ENCODE measurements at regions not wholly inside any gene's neighbourhood (a gene's known extent, or its start where the extent isn't known, plus 50 kb on each side); places are given as distances from the start of the nearest gene placed in this dataset.
A peak's percentile ranks its signal among the peaks of the same experiment; 100 is the strongest.

GRCh38 chr4:122203407-122203806 is 51.3 kb downstream of the BLTP1 start:
- 100% methylated on average over 1 of the region's 1 CpG for WGBS (ENCODE audit: low lambda C conversion rate, missing lambda C conversion rate)
- no peaks in the 10 kb centered on the region for H4K20me1 ChIP-seq (ENCODE audit: insufficient read depth, poor library complexity, severe bottlenecking)
- no peak for DNase-seq (ENCODE audit: low spot score)

GRCh38 chr4:122205687-122206086 is 53.6 kb downstream of the BLTP1 start:
- H4K20me1 ChIP-seq (ENCODE audit: insufficient read depth, poor library complexity, severe bottlenecking), result no peaks in the 10 kb centered on the region
- H3K4me2 ChIP-seq, result no peak overlapping the region
- H3K79me2 ChIP-seq, result no peaks in the 10 kb centered on the region
- no peaks in the 10 kb centered on the region for H3K36me3 ChIP-seq (replicated peaks; ENCODE audit: insufficient read depth, low read depth)
- no peak overlapping the region for H3K4me3 ChIP-seq
- no peaks in the 10 kb centered on the region for H3K27me3 ChIP-seq
- no peaks in the 10 kb centered on the region for H3K4me1 ChIP-seq (ENCODE audit: insufficient read depth)
- H3K9me3 ChIP-seq (ENCODE audit: low read depth), result no peaks in the 10 kb centered on the region
- TF ChIP-seq EZH2phosphoT487 (IDR thresholded peaks at IDR 0.05; ENCODE audit: low read depth, severe bottlenecking, unreplicated experiment), result no peak
- no peak for TF ChIP-seq EZH2 (IDR thresholded peaks at IDR 0.05; ENCODE audit: borderline replicate concordance)
- TF ChIP-seq CTCF (IDR thresholded peaks at IDR 0.05; ENCODE audit: poor library complexity), result peak; percentile 7
- no peak overlapping the region for H2AFZ ChIP-seq
- DNase-seq (ENCODE audit: low spot score), result no peak
- 100% methylated on average over 1 of the region's 1 CpG for WGBS (ENCODE audit: low lambda C conversion rate, missing lambda C conversion rate)
- H3K27ac ChIP-seq, result no peak overlapping the region
- H3K9me2 ChIP-seq (replicated peaks; ENCODE audit: insufficient read depth), result no peaks in the 10 kb centered on the region

More at GRCh38 chr4:122203407-122203806, 51.3 kb downstream of the BLTP1 start:
- TF ChIP-seq EZH2phosphoT487 (IDR thresholded peaks at IDR 0.05; ENCODE audit: low read depth, severe bottlenecking, unreplicated experiment), result no peak
- TF ChIP-seq CTCF (IDR thresholded peaks at IDR 0.05; ENCODE audit: poor library complexity), result no peak
- TF ChIP-seq EZH2 (IDR thresholded peaks at IDR 0.05; ENCODE audit: borderline replicate concordance), result no peak
- Histone ChIP-seq H3K36me3 (replicated peaks; ENCODE audit: insufficient read depth, low read depth) (no peaks in the 10 kb centered on the region), H2AFZ (no peak overlapping the region), H3K79me2 (no peaks in the 10 kb centered on the region), H3K27ac (no peak overlapping the region), H3K9me3 (ENCODE audit: low read depth) (no peaks in the 10 kb centered on the region), H3K27me3 (no peaks in the 10 kb centered on the region), H3K4me3 (no peak overlapping the region), H3K4me2 (no peak overlapping the region), H3K4me1 (ENCODE audit: insufficient read depth) (no peaks in the 10 kb centered on the region), H3K9me2 (replicated peaks; ENCODE audit: insufficient read depth) (no peaks in the 10 kb centered on the region)

GRCh38 chr4:122212880-122213279 is 60.7 kb downstream of the BLTP1 start:
- H3K36me3 ChIP-seq (replicated peaks; ENCODE audit: insufficient read depth, low read depth), result no peaks in the 10 kb centered on the region
- 97% methylated on average over 3 of the region's 3 CpGs for WGBS (ENCODE audit: low lambda C conversion rate, missing lambda C conversion rate)

More at GRCh38 chr4:122212880-122213279, 60.7 kb downstream of the BLTP1 start:
- no peak for DNase-seq (ENCODE audit: low spot score)
- Histone ChIP-seq H3K27me3 (no peaks in the 10 kb centered on the region), H3K9me3 (ENCODE audit: low read depth) (no peaks in the 10 kb centered on the region), H3K4me1 (ENCODE audit: insufficient read depth) (no peaks in the 10 kb centered on the region), H2AFZ (no peak overlapping the region), H3K79me2 (no peaks in the 10 kb centered on the region), H3K27ac (no peak overlapping the region), H4K20me1 (ENCODE audit: insufficient read depth, poor library complexity, severe bottlenecking) (no peaks in the 10 kb centered on the region), H3K4me3 (no peak overlapping the region), H3K9me2 (replicated peaks; ENCODE audit: insufficient read depth) (no peaks in the 10 kb centered on the region), H3K4me2 (no peak overlapping the region)
- TF ChIP-seq EZH2 (IDR thresholded peaks at IDR 0.05; ENCODE audit: borderline replicate concordance) (no peak), CTCF (IDR thresholded peaks at IDR 0.05; ENCODE audit: poor library complexity) (no peak), EZH2phosphoT487 (IDR thresholded peaks at IDR 0.05; ENCODE audit: low read depth, severe bottlenecking, unreplicated experiment) (no peak)
